HG03045 (cell line): ENCODE measurements at regions not wholly inside any gene's neighbourhood (a gene's known extent, or its start where the extent isn't known, plus 50 kb on each side); places are given as distances from the start of the nearest gene placed in this dataset.

ENCODE experiments used
- ATAC-seq: cut with Tn5 transposase; IDR thresholded peaks from one replicate; pipeline ENCODE4 v1.9.1; 2021; ENCODE audit warnings: mild to moderate bottlenecking, moderate library complexity; ENCODE audit not compliant: unreplicated experiment

DNA sequence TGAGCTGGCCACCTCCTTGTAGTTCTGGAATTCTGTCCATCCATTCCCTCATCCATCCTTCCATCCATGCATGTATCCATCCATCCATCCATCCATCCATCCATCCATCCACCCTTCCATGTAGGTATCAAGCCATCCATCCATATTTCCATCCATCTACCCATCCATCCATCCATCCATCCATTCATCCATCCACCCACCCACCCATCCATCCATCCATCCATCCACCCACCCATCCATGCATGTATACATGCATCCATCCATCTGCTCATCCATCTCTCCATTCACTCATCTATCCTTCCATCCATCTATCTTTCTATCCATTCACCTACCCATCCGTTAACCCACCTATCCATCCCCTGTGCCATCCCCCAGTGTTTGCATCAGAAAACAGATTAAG lies 153.6 kb upstream of the STX18 start:
- ATAC-seq, result no peak

GRCh38 chr4:4694827-4695226 lies 153.0 kb upstream of the STX18 start:
- ATAC-seq, result no peak

- no peak for ATAC-seq
Measured at GRCh38 chr4:4694296-4694772, 152.5 kb upstream of the STX18 start.

GRCh38 chr4:4693755-4694295 lies 152.0 kb upstream of the STX18 start:
- no peak for ATAC-seq

DNA sequence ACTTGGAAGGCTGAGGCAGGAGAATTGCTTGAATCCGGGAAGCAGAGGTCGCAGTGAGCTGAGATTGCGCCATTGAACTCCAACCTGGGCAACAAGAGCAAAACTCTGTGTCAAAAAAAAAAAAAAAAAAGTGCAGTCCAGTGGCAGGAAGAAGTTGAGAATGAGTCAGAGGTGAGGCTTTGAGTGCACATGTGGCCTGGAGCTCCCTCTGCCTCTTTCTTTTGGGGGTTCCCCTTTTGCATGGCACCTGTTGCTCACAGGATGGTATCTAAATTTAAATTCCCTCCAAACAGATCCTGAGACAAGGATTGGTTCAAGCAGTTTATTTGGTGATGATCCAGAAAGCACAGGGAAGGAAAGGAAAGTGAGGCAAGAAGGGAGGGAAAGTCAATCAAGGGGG lies 151.4 kb upstream of the STX18 start:
- ATAC-seq, result peak; percentile 51

DNA sequence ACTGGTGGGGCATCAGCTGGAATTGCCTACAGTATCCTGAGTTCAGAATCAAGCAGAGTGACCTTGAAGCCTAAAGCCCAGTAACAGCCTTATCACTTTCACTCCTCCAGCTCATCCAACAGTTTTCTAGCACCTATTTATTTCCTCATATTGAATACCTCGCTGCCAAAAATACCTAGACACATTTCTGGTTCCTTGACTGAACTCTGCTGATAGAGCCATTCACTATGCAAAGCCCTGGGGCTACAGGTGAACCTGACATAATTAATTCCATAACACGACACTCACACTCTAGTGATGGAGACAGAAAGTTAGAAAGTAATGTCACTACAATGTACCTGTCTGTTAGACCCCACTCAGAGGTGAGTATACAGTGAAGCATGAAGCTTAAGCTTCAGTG lies 149.0 kb upstream of the STX18 start:
- no peak for ATAC-seq

GRCh38 chr4:4689694-4690440 lies 148.0 kb upstream of the STX18 start:
- ATAC-seq, result peak; percentile 66

- ATAC-seq, result no peak
Measured at GRCh38 chr4:4687935-4688727, 146.3 kb upstream of the STX18 start.

GRCh38 chr4:4687100-4687499 lies 145.3 kb upstream of the STX18 start:
- ATAC-seq, result no peak

DNA sequence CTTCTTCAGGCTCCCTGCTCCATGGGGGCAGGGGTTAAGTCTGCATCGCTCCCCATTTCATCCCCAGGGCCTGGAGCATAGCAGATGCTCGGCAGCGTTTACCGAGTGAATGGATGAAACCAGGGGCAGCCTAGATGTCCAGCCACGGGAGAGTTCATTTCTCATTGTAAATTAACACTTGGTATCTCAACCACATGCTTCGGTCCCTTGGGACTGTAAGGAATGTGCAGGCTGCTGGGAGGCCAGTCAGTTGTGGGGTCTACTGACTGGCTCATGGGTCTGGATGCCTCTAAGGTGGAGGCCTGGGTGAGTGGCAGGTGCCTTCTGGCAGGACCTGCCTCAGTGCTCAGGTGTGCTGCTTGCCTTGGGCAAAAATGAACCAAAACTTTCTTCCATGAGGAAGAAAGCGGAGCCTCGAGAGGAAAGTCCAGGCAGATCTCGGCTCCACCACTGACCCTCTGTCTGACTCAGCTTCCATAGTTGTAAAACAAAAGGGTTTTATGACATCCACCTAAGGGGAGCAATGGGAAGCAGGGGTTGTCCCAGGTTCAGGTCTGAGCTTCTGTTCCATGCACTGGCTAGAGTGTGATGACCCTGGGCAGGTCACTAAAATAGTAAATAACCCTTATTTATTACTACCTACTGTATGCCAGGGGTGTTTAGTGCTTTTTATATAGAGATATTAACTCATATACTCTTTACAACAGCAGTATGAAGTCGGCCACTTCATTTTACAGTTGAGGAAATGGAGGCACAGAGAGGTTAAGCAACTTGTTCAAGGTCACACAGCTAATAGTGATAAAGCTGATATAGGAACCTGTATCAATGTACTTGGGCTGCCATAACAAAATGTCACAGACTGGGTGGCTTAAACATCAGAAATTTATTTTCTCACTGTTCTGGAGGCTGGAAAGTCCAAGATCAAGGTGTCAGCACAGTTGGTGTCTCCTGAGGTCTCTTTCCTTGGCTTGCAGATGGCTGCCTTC lies 144.3 kb upstream of the STX18 start:
- ATAC-seq, result no peak

- no peak for ATAC-seq
Measured at GRCh38 chr4:4681653-4682052, 139.8 kb upstream of the STX18 start.

DNA sequence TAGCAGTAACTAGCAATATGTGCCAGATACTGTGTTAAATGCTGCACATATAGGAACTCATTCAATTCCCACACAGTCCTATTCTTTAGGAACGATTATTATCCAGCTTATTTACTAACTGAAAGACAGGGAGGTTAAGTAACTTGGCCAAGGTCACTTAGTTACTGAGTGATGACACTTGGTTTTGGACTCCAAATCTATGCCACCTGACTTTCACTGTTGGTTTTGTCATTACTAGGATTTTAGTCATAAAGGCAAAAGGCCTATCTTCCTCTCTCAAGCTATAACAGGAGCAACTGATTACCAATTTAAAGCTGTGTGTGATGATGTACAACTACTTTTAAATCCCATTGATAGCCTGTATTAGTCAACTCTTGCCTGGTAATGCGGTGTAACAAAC lies 138.9 kb upstream of the STX18 start:
- no peak for ATAC-seq

DNA sequence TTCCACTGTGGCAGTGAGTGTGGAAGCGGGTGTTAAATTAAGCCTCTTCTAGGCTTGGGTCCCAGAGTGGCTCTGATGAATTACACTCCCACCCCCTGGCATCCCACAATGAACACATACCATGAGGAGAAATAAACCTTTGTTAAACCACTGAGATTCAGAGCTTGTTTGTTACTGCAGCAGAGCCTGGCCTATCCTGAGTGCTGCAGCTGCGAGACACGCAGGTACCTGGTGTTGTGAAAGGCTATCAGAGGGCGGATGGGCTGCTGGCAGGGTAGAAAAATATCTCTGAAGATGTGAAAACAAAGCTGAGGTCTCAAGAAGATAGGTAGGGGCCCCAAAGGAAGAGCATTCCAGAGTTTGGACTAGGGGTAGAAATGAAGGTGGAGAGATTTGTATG lies 138.4 kb upstream of the STX18 start:
- no peak for ATAC-seq

GRCh38 chr4:4677556-4678522 lies 136.0 kb upstream of the STX18 start:
- ATAC-seq, result no peak

DNA sequence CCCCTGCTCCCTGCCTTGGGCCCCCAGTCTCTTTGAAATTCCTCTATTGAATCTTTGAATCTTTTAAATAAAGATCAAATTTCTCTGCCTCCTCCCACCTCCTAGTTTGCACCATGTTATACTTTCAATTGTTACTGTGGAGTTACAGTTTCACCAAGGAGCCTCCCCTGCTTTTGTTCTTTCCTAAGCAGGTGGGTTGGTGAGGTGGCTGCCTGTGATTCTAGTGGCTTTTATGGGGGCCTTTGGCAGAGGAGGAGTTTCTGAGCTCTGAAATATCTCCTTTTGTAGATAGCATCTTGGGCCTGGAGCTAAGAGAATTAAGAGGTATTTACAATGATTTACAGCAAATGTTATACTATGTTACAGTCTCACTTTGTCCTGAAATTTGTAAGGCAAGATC lies 133.8 kb upstream of the STX18 start:
- no peak for ATAC-seq

- ATAC-seq, result no peak
Measured at GRCh38 chr4:4675051-4675581, 133.3 kb upstream of the STX18 start.

- no peak for ATAC-seq
Measured at GRCh38 chr4:4673070-4673469, 131.2 kb upstream of the STX18 start.

DNA sequence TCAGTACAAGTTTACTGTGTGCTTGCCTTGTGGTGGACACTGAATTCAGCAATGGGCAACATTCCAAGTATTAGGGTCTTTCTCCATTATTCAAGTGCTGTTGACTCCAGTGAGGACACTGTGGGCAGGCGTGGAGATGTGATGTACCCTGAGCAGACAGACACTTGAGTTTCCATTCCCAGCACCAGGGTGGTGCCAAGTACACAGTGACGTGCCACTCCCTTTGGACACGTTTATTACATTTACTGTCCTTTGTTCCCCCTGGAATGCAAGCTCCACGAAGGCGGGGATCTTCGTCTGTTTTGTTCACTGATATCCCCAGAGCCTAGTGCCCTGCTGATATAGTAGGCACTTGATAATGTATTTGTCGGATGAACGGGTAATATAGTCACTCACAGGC lies 130.6 kb upstream of the STX18 start:
- ATAC-seq, result no peak

GRCh38 chr4:4671774-4672349 lies 130.0 kb upstream of the STX18 start:
- ATAC-seq, result no peak
